Occipital lobe (tissue), 1 donor: ENCODE measurements at regions not wholly inside any gene's neighbourhood (a gene's known extent, or its start where the extent isn't known, plus 50 kb on each side); places are given as distances from the start of the nearest gene placed in this dataset.
"Not testable (repeated sequence)": the region's sequence is repeated elsewhere in the genome, so short reads cannot be mapped to it uniquely, and the experiment has no call there.

Experiments used
- DNase-seq: peaks from one replicate; lab custom pipeline; 2025; lab: John Stamatoyannopoulos, UW

DNA sequence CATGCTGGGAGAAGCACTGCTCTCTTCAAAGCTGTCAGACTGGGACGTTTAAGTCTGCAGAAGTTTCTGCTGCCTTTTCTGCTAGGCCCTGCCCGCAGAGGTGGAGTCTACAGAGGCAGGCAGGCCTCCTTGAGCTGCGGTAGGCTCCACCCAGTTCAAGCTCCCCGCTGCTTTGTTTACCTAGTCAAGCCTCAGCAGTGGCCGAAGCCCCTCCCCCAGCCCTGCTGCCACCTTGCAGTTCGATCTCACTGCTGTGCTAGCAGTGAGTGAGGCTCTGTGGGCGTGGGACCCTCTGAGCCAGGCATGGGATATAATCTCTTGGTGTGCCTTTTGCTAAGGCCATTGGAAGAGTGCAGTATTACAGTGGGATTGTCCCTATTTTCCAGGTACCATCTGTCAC is 1540.5 kb downstream of the MAT2B start:
- DNase-seq, result not testable (repeated sequence)

DNA sequence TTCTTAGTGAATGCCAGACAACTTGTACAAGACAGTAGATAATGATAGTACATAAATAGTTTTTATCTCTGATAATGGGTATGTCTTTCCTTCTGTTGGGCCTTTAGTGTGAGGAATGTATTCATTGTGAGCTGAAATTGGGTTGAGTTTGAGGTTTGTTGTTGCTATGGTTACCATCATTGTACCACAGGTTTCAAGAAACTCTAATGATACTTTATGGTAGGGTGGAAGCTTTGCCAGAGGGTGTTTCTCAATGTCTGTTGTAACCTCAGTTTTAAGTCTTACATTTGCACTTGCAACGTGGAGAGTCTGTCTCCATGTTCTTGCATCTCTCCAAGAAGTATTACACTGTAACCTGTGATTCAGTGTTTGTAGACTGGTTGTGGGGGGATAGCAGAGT is 1550.1 kb downstream of the MAT2B start:
- DNase-seq, result no peak

DNA sequence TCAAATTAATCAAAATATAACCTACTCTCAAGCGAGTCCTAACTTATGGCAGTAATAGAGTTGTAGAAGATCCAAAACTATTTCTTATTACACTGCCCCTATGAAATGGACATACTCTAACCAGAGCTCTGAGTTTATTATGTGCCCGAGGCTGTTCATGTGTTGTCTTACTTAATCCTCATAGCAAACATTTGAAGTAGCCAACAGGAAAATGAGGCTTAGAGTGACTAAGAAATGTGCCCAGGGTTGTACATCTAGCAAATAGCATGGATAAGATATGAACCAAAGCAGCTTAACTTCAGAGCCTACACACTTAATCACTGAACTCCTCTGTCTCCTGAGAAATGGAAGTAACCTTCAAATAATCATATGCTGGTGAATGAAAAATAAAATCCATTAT is 1551.7 kb downstream of the MAT2B start:
- DNase-seq, result no peak

DNA sequence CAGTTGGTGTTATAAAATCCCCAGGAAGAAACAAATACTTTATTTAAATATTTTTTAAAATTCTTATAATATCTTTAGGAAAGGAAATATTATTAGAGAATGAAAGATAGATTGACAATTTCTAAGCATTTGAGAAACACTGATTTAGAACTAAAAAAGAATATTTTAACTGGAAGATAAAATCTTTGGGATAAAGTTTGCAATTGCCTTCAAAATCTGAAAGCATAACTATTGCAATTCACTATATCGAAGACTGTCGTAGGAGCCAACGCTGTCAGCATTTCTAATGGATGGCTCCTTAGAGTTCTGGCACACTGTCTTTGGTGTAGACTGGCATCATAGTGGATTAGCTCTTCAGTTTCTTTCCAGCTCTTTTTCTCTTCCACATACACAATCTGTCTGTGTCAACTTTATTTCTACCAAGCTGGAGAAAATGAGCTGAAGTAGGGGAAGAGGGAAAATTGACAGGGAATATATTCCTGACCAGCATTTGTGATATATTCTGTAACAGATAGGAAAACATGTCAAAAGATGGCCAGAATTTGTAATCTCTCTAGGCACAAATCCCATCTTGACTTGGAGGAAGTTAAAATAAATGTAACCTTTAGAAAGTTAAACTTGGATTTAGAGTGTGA is 1561.4 kb downstream of the MAT2B start:
- DNase-seq, result no peak

DNA sequence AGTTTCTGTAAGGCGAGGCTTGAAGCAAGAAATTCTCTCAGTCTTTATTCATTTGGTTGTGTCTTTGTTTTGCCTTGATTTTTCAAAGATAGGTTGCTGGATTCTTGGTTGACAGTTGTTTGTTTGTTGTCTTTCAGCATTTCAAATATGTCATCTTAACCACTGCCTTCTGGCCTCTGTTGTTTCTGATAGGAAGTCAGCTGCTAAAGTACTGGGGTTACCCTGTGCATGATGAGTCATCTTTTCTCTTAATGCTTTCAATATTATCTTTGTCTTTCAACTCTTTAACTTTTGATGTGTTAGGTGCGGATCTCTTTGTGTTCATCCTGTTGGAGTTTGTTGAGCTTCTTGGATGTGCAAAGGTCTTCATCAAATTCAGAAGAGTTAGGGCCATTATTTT is 1571.3 kb downstream of the MAT2B start:
- DNase-seq, result no peak

DNA sequence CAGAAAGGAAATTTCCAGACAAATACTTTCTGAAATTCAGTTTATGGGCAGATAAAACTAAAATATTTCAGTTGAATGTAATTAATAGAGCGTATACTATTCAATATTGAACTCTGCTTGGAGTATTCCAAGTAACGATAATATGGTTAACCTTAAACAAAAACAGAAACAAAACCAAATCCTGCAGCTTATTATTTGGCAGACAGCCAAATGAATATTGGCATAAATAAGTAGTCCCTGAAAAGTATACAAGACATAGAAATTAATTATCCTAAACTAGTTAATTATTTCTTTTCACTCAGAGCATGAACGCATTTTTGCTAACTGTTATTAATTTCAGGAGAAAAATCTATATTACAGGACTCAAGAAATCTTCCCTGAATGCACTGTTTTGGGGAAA is 1574.0 kb downstream of the MAT2B start:
- DNase-seq, result no peak

DNA sequence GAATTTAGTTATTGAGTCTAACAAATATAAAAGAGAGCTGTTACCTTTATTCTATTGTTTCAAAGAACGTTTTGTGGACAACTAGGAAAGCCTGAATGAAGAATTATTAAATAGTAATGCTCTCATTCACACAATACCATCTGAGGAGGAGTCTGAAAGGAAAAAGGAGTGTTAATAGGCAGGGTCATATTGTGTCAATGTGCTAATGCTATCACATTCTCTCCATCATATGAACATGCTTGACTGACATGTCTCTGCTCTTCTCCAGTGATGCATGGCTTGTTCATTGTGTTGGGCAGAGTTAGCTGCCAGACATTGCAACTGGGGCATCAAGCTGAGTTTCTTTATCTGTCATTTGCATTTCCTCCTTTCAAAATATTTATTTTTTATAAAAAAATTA is 1578.0 kb downstream of the MAT2B start:
- no peak for DNase-seq

DNA sequence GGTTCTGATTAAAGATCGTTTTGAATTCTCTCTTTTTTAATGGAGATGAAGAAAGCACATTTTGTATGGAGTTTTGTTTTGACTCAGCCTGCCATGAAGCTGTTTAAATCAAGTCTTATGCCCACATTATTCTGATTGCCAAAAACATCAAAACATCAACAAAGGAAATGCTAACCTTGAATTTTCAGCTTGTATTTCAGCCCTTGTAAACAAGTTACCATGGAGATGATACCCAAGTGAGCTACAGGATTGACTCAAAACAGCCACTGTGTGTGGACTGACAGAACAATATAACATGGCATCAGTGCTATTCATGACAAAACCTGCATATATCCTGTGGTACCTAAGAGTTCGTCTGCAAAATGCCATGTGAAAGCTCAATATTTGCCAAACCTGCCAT is 1581.0 kb downstream of the MAT2B start:
- DNase-seq, result no peak

DNA sequence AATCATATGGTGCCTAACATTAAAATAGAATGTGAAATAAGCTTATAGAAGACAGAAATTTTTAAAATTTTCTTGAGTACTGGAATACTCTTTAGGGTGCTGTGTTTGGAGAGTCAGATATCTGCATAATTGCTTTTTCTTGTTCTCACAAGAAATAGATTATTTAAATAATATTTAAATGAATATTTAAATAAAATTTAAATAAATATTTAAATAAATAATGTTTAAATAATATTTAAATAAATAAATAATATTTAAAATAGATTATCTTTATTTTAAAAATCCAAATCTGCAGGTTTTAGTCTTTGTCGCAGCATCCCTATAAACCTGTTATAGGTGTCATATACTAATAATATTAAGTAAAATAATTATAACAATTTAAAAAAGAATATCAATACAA is 1589.4 kb downstream of the MAT2B start:
- DNase-seq, result no peak

DNA sequence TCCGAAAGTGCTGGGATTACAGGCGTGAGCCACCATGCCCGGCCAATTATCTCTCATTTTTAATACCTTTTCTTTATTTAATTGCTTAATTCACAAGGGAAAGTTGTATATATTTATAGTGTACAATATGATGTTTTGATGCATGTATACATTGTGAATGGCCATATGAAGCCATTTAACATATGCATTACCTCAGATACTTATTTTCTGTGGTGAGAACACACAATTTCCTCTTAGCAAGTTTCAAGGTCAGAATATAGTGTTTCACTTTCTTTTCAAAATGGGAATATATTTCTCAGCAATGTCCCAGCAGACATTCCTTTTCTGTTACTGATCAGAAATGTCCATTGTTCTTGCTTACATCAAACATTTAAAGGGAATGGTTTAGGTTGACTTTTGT is 1596.3 kb downstream of the MAT2B start:
- no peak for DNase-seq

DNA sequence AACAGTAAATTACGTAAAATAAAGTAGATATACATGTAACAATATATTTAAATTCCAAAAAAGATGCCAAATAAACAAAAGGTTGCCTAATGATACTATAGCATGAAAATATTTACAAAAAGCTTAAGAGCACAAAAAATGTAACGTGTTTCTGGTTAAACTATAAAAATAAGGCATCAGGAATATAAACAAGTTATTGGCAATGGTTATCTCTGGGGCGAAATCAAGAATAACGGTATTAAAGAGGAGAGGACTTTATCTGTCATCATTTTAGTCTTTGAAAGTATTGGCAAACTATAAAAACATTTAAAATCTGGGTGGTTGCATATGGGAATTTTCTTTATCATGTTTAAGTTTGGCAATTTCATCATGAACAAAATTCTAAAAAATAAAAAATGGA is 1599.2 kb downstream of the MAT2B start:
- no peak for DNase-seq

DNA sequence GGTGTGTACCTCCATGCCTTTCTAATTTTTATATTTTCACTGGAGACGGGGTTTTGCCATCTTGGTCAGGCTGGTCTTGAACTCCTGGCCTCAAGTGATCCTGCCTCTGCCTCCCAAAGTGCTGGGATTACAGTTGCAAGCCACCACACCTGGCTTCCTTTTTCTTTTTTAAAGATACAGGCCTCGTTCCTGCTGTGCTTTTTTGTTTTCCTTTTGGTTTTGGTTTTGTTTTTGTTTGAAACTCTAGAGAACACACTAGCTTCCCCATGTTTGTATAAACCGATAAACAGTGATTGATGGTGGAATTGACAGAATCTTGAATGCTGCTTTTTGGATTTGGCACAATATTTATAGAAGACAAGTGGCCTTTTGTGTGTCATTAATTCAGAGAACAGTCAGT is 1603.4 kb downstream of the MAT2B start:
- DNase-seq, result no peak

DNA sequence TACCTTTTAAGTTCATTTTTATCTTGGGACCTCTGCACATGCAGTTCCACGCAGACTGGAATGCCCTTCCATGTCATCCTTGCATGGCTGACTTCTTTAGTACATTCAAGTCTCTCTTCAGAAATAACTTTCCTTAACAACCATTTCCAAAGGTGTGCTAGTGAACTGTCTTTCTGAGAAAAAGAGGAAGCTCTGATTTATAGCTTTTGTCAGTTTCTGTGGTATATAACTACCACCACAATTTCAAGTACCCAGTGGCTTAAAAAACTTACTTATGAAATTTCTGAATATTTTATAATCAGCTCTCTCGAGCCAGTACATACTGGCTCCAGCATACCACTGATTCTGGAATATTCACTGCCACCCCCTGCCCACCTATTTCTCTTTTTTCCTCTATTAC is 1613.8 kb downstream of the MAT2B start:
- no peak for DNase-seq

DNA sequence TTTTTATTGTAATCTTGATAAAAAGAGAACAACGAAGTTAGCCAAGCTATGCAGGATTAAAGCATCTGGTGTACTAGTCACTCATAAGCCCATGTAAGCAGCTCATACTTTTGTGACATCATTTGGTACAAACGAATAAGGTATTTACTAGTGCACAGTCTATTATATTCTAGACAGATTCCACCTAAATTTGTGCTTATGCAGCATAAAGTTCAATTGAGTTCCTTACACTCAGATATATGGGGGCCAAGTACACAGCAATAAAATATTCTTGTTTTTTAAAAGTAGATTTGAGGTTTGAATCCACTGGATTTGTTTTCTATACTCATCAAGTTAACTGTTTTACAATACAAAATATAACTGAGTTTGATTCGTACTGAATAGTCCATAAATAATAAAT is 1621.2 kb downstream of the MAT2B start:
- no peak for DNase-seq

DNA sequence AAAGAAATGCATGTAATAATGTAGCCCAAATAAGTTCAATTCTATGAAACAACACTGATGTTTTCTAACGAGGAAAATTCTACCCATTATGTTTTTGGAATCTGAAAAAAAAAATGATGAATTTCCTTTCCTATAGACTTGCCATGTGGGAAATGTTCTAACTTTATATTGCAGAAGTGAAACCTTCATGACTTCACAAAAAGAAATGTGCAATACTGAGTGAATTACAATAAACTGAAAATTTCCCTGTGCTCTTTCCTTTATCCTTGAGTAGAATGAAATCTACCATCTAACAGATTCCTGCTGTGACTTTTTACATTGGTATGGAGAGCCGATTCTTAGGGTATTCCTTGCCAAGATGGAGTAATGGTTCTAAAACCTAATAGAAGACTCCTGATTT is 1622.5 kb downstream of the MAT2B start:
- DNase-seq, result no peak

DNA sequence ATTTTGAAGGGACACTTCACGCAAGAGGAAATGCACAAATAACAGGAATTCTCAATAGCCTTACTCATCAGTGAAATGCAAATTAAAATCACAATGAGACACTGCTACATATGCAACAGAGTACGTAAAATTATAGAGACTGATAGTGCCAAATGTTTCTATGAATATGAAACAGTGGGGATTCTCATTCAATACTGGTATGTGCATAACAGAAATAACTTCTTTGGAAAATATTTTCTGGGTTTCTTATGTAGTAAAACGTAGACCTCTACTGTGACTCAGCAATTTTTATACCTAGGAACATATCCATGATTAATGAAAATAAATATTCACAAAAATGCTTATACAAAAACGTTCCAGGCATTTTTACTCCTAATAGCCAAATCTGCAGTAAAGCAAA is 1625.2 kb downstream of the MAT2B start:
- no peak for DNase-seq

DNA sequence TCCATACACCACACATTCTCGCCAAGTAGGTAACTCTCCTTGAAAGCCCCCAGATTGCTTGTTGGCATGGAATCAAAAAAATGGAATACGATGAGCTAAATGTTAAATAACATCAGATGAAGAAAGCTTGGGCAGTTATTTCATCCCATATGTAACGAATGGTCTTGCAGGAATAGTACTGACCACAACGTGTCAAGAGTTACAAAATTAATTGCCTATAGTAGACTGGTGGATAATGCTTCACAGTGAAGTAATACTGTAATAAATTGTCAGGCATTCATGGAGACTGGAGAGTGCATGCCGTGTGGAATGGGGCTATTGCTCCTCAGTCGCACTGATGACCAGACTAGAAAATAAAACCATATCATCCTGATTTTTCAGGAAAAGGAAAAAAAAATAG is 1628.7 kb downstream of the MAT2B start:
- no peak for DNase-seq

DNA sequence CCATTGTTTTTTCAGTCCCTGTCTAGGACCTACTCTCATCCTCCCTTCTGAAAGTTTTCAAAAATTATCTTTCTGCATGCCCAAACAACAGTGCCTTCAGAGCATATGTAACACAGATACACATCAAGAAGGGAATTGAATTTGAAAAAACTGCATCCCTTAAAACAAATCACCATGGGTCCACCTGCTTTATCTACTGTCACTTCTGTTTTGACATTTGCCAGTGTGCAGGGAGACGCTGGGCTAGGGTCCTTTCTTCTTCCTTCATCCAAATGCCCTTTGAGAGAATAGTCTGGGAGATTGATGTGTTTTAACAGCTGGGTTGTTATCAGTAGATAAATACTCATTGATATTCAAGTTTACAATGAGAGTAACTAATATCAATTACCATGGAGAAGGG is 1630.1 kb downstream of the MAT2B start:
- no peak for DNase-seq

DNA sequence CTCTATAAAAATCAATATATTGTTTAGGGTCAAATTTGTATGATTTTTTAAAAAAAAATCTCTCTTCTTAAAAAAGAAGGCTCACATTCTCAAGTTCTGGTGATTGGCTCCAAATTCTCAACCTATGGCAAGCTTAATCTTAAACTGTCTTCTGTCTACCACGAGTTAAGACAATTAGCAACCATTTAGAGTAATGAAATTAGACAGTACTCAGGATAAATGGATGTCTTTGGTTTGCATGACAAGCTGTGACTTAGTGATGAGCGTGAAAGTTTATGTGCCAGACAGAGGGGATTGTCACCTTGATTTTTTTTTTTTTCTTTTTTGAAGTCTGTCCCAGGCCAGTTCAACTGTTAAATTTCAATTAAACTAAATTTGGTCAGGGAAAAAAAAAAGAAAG is 1632.3 kb downstream of the MAT2B start:
- no peak for DNase-seq

DNA sequence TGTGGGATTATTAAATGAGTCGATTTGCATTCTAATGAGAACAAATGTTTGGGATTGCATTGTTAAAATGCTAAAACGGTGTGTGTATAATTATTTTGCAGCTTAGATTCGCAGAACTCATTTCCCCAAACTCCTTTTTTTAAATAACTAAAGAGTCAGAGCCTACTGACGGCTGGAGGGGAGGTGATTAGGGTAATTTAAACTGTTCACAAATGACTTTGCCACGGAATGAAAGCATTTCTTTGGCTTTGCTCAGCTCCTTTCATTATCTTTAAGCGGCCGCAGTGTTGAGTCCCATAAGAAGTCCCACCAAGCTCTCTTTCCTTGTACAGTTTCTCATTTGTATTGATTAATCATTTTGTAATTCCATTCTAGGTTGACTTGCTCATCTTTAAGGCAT is 1632.8 kb downstream of the MAT2B start:
- DNase-seq, result no peak

DNA sequence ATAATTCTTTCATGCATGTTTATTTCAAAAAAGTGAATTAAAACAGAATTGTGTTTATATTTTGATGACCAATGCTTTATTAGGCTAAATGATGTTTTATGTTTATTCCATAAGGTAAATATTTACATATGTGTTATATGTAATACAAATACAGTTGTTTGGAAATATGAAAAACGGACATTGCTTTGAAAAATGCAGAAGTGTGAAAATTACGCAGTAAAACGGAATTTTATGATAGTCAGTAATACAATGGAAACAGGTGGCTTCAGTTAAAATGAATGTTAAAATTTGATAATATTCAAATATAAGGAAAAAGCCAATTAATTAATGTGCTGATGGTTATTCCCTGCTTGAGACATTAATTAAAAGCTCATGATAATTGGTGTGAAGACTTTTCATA is 1633.8 kb downstream of the MAT2B start:
- DNase-seq, result no peak

DNA sequence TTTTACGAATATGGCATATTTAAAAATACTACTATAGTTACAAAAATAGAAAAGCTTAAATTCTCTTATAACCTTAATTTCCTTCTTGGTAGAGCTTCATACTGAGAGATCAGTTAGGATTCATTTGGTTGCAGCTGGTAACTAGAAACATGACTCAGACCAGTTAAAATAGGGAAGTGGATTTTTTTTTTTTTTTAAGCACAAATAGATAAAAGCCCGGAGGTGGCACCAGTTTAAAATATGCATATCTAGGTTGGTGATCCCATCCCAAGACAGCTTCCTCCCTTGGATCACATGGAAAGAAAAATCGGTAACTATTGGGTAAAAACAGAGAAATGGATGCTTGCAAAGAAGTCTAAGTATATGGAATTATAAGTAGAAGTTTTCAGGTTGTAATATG is 1634.3 kb downstream of the MAT2B start:
- DNase-seq, result no peak

DNA sequence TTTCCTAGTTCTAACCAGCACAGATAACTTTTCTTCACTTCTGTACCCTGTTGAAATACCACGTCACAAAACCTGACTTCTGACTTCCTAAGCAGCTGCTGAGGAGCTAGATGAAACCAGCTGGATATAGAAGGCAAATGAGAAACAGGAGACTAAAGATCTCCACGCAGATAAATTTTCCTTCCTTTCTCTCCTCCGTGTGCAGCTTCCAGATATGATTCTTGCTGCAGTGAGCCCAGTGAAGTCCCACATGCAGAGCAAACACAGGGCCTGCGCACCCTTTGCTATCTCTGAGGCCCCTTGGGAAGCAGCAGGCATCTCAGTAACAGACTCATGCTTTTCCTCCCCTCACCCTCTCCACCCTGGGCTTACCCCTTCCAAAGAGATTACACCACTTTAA is 1638.3 kb downstream of the MAT2B start:
- no peak for DNase-seq

DNA sequence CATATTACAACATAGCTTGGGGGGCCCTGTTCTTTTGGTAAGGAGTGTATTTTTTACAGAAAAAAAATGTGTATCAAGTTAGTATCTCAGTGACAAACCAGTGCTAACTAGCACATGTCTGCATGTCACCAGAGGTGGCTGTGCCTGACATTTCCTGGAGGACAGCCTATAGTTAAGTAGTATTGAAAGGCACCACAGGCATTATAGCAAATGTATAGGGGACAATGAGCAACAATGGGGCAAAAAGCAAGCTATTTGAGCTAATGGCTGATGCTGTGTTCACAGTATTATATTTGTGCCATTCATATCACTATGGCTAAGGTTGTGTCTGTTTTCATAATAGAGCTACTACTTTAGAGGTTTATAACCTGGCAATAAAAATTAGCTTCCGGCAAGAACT is 1644.0 kb downstream of the MAT2B start:
- DNase-seq, result no peak
